D721Med (cell line): ENCODE measurements at regions not wholly inside any gene's neighbourhood (a gene's known extent, or its start where the extent isn't known, plus 50 kb on each side); places are given as distances from the start of the nearest gene placed in this dataset.
"Not testable (repeated sequence)": the region's sequence is repeated elsewhere in the genome, so short reads cannot be mapped to it uniquely, and the experiment has no call there.

Source experiments
- DNase-seq: peaks from one replicate; pipeline ENCODE4 v3.0.0; 2011; ENCODE audit warnings: low spot score; ENCODE audit not compliant: insufficient read length
- FAIRE-seq: peaks from 2 replicates; lab custom pipeline; 2011; peaks lifted over from hg19 to GRCh38; lab: Jason Lieb, UNC
- CTCF ChIP-seq: IDR thresholded peaks from 2 replicates; pipeline ENCODE4 v1.5.1; 2012; ENCODE audit warnings: mild to moderate bottlenecking, control low read depth; ENCODE audit not compliant: insufficient read depth; ENCODE audit errors: missing control alignments

- no peak for DNase-seq
- peak; percentile 35 for FAIRE-seq
- no peak for TF ChIP-seq CTCF
These were observed 494.8 kb upstream of the MAN1A1 start for GRCh38 chr6:119844387-119844786.

GRCh38 chr6:119842191-119842590 lies 492.6 kb upstream of the MAN1A1 start:
- no peak for DNase-seq
- no peak for FAIRE-seq
- TF ChIP-seq CTCF, result no peak

GRCh38 chr6:119838043-119838442 lies 488.5 kb upstream of the MAN1A1 start:
- FAIRE-seq (no peak), DNase-seq (no peak)
- no peak for TF ChIP-seq CTCF

- TF ChIP-seq CTCF, result no peak
- no peak for DNase-seq
- no peak for FAIRE-seq
These were observed 484.9 kb upstream of the MAN1A1 start for GRCh38 chr6:119834418-119834817.

- no peak for DNase-seq
- no peak for FAIRE-seq
- no peak for TF ChIP-seq CTCF
These were observed 482.9 kb upstream of the MAN1A1 start for GRCh38 chr6:119832411-119832810.

DNA sequence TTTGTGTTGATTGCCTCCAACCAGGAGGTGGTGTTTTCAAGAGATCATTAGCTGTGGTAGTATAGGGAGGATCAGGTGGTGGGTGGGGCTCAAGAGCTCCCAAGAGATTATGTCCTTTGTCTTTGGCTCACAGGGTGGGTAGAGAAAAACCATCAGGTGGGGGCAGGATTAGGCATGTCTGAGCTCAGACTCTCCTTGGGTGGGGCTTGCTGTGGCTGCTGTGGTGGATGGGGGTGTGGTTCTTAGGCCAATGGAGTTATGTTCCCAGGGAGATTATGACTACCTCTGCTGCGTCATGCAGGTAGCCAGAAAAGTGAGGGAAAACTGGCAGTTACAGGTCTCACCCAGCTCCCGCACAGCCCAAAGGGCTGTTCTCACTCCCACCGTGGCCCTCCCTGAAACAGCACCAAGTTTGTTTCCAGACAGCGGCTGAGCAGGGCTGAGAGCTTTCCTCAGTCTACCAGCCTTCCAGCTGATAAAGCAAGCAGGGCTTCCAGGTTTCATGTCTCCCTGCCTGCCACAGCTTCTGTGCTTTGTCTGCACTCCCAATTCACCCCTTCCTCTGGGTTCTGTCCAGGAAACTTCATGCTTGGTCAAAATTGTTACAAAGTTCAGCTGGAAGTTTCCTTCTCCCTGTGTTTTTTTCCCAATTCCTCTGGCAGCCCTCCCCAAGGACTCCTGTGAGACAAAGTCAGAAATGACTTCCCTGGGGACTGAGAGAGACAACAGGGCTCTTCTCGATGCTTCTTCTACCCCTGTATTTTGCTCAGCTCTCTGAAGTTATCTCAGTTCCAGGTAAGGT lies 481.1 kb upstream of the MAN1A1 start:
- no peak for TF ChIP-seq CTCF
- no peak for FAIRE-seq
- no peak for DNase-seq

- no peak for TF ChIP-seq CTCF
- FAIRE-seq (no peak), DNase-seq (no peak)
These were observed 480.5 kb upstream of the MAN1A1 start for GRCh38 chr6:119830069-119830468.

- not testable (repeated sequence) for DNase-seq, FAIRE-seq
These were observed 479.9 kb upstream of the MAN1A1 start for GRCh38 chr6:119829499-119829898.
